Activated naive CD4-positive, alpha-beta T cell treated with anti-CD3 and anti-CD28 coated beads, Interleukin-2, amount 50 U/mL, for 72 hours (primary cell): ENCODE measurements at regions not wholly inside any gene's neighbourhood (a gene's known extent, or its start where the extent isn't known, plus 50 kb on each side); places are given as distances from the start of the nearest gene placed in this dataset.

Experiments used
- ATAC-seq, 2 donors: fragments of 150-1000 bp; cut with Tn5 transposase; 2 replicates each; pipeline ENCODE4 v1.10.0; 2021; ENCODE audit warnings: mild to moderate bottlenecking in 2 of 2, moderate library complexity in 2 of 2
- DNase-seq, 2 donors: peaks; one replicate each; pipeline ENCODE4 v3.0.0; 2021 to 2022; ENCODE audit warnings: low spot score in 2 of 2
- H3K27ac Mint-ChIP-seq, 2 donors: one replicate each; pipeline ENCODE4 v1.8.0; 2022; ENCODE audit warnings: mild to moderate bottlenecking in 2 of 2, mixed read lengths in 2 of 2
- H3K36me3 Mint-ChIP-seq, 2 donors: one replicate each; pipeline ENCODE4 v1.8.0; 2022; ENCODE audit warnings: mixed read lengths in 2 of 2
- H3K9me3 Mint-ChIP-seq, 2 donors: one replicate each; pipeline ENCODE4 v1.8.0; 2022; ENCODE audit warnings: mixed read lengths in 2 of 2

DNA sequence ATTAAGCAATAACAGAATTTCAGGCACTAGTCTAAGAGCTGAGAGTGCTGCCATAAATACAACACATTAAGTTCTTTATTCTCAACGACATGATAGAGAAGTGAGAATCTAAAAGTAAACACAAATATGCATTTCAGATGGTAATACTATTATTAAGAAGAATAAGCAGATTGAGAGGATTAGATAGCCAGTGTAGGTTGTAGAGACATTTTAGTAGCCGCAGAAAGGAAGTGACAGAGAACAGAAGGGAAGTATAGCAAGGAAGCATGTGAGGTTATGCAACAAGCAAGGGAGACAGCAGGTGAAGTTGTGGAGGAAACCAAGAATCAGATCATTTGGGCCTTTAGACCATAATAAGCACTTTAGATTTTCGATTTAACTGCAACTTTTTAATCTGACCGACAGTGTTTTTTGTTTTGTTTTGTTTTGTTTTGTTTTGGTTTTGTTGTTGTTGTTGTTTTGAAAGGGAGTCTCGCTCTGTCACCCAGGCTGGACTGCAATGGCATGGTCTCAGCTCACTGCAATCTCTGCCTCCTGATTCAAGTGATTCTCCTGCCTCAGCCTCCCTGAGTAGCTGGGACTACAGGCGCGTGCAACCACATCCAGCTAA lies 737.0 kb upstream of the ADGRB3 start:
- peaks cover 16 to 22% of the 10 kb centered on the region in 2 donors for H3K9me3 Mint-ChIP-seq
- H3K27ac Mint-ChIP-seq = no peak overlapping the region
- peaks cover 0 to 12% of the 10 kb centered on the region in 2 donors for H3K36me3 Mint-ChIP-seq
- no peak for DNase-seq
- no peak for ATAC-seq

DNA sequence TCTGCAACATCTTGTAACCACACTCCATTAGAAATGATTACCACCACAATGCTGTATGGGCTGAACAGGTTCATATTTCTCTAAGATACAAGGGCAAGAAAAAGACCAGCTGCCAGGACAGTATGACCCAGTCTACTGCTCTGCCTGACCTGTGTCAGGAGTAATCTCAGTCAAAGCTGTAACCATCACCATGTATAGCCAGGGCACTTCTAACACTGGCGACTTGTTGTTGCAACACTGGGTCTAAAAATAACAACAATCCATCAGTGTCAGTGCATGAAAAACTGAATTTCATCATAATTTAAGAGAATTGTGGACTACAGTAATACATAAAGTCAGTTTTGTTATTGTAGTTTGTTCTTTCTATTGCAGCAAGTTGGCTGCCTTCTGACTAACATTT lies 738.6 kb upstream of the ADGRB3 start:
- Mint-ChIP-seq H3K36me3 (no peaks in the 10 kb centered on the region), H3K9me3 (peaks cover 10 to 15% of the 10 kb centered on the region in 2 donors), H3K27ac (no peak overlapping the region)
- ATAC-seq (no peak), DNase-seq (no peak)

DNA sequence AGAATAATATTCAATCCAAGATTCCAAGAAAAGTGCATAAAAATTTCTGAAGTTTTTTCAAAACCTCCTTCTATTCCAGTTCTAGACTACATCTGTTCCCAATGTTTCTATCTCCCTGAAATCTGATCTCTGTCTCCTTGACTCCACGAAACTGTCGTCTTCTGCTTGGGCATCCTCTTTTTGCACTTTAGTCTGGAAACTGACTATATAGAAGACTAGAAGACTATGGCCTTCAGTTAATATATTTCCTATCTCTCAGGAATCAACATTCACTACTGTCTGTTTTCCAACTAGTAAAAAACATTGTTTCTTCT lies 745.4 kb upstream of the ADGRB3 start:
- DNase-seq (no peak), ATAC-seq (no peak)
- Mint-ChIP-seq H3K27ac (no peak overlapping the region), H3K9me3 (peaks cover 15 to 17% of the 10 kb centered on the region in 2 donors), H3K36me3 (peaks cover 0 to 10% of the 10 kb centered on the region in 2 donors)

DNA sequence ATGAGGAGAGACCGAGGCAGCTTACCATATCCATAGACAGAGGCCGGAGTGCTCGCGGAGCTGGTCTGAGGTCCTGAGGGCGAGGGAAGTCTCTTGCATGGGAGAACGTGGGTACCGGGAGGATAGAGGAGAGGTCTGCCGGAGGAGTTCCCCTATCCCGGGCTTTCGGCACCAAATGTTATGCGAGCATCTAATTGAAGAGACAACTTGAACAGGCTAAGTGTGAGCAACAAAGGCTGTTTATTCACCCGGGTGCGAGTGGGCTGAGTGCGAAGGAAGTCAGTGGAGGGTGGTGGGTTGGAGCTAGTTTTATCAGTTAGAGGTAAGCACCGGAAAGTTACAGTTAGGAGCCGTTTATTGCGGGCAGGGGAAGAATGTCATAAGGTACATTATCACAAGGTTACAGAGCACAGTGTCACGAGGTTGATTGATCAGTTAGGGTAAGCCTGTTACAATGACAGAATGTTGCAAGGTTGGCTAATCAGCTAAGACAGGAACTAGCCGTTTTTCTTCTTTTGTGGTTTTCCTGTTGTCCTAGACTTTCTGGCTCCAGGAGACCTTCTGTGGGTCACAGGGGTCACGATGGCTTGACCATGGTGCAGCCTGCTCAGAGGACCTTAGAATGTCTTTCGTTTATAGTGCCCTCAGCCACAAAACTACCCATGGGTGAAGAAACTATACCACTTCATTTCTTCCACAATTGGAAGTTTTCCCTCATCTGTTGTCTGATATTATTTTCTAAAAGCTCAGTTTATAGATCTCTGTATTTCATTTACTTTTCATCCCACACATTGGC lies 746.0 kb upstream of the ADGRB3 start:
- ATAC-seq (no peak), DNase-seq (no peak)
- H3K9me3 Mint-ChIP-seq = peaks cover 15 to 17% of the 10 kb centered on the region in 2 donors
- peaks cover 0 to 10% of the 10 kb centered on the region in 2 donors for H3K36me3 Mint-ChIP-seq
- H3K27ac Mint-ChIP-seq = no peak overlapping the region

DNA sequence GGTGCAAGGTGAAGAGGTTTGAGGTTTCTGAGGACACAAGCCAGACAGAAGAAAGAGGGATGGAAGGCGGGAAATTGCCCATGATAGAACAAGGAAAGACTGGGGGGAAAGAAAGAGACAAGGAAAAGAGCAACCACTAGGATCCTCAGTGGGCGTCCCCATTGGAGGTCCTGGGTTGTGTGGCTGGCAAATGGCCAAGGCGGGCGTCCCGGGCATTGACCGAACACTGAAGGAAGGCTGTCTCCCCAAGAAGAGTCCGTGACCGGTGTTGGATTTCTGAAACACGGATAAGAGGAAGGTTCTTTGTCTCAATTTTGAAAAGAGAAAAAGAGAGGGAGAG lies 746.6 kb upstream of the ADGRB3 start:
- ATAC-seq = no peak

DNA sequence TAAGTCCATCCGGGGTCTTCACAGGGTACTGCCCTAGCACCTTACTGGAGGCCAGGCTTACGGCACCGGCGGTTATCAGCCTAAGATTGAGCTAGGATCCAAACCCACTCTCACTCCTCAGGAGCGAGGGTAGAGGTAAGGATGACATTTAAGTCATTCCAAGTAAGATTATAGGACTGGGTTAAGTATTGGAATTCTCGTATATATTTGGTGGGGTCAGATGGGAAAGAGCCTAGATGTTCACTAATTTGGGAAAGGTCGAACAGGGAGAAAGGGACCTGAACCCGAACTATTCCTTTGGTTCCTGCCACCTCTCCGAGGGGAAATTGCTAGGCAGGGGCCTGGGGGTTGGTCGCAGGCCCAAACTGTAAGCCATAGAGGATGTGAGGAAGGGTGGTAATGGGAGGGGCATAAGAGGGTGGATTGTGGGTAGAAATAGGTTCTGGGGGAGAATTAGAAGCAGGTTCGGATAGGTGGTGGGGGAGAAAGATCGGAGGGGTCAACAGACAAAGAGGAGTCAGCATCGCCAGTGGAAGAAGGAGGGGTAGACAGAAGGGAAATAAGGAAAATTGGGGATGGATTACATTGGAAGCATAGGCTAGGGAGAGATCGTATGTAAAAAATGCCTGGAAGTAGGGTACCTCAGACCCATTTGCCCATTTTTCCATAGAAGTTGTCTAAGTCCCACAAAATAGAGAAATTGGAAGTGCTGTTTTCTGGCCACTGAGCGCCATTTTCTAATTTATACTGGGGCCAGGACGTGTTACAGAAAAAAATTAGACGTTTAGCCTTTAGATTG lies 747.1 kb upstream of the ADGRB3 start:
- DNase-seq (no peak), ATAC-seq (no peak)
- H3K27ac Mint-ChIP-seq = no peak overlapping the region
- peaks cover 15 to 17% of the 10 kb centered on the region in 2 donors for H3K9me3 Mint-ChIP-seq
- H3K36me3 Mint-ChIP-seq = peaks cover 0 to 10% of the 10 kb centered on the region in 2 donors

More for the DNA sequence above, 746.6 kb upstream of the ADGRB3 start:
- no peak overlapping the region for H3K27ac Mint-ChIP-seq
- H3K9me3 Mint-ChIP-seq = peaks cover 15 to 17% of the 10 kb centered on the region in 2 donors
- DNase-seq = no peak
- peaks cover 0 to 10% of the 10 kb centered on the region in 2 donors for H3K36me3 Mint-ChIP-seq

DNA sequence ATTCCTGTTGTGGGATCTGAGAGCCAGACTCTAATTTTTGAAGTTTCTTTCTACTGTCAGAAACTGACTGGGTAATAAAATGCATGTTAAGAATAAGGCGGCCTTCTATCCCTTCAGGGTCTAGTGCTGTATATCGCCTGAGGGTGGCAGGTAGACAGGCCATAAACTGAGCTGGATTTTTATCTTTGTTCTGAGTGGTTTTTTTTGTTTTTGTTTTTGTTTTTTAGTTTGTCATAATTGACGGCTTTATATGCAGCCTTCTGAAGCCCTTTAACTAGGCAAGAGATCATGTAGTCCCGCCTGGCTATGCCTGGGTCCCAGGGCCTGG lies 747.7 kb upstream of the ADGRB3 start:
- peaks cover 15 to 17% of the 10 kb centered on the region in 2 donors for H3K9me3 Mint-ChIP-seq
- ATAC-seq (no peak), DNase-seq (no peak)
- H3K36me3 Mint-ChIP-seq = peaks cover 0 to 10% of the 10 kb centered on the region in 2 donors
- H3K27ac Mint-ChIP-seq = no peak overlapping the region

DNA sequence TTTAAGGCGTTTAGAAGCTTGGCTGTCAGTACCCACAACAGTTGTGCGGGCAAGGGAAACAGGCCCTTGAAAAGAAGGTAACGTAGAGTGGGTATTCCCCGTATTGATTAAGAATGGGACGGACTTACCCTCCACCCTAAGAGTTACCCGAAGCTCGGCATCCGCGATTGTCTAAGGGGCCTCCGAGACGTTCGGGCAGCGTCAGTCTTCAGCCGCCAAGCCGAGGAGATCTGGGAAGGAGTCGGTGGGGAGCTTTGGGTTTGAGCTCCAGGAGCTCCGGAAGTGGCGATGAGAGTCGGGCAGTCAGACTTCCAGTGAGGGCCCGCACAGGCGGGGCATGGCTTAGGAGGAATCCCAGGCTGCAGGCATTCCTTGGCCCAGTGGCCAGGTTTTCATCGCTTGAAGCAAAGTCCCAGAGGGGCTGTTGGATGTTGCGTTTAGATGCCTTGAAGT lies 748.2 kb upstream of the ADGRB3 start:
- ATAC-seq = no peak
- H3K36me3 Mint-ChIP-seq = peaks cover 0 to 10% of the 10 kb centered on the region in 2 donors
- H3K27ac Mint-ChIP-seq = no peak overlapping the region
- DNase-seq = no peak
- peaks cover 15 to 17% of the 10 kb centered on the region in 2 donors for H3K9me3 Mint-ChIP-seq

DNA sequence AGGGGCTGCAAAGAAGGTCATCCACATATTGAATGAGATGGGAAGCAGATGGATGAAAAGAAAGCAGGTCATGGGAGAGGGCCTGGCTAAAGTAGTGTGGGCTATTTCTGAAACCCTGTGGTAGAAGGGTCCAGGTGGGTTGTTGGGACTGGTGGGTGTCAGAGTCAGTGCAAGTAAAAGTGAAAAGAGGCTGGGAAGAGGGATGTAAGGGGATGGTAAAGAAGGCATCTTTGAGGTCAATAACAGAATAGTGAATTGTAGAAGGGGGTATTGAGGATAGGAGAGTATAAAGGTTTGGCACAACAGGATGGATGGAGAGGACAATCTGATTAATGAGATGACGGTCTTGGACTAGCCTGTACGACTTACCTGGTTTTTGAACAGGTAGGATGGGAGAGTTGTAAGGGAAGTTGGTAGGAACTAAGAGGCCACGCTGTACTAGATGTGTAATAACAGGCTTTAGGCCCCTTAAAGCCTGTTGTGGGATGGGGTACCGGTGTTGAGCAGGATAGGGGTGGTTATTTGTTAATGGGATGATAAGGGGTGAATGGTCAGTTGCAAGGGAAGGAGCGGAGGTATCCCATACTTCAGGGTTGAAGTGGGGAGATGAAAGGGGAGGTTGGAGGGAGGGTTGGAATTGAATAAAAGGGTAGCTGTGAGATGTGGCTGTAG lies 748.9 kb upstream of the ADGRB3 start:
- Mint-ChIP-seq H3K9me3 (peaks cover 15 to 17% of the 10 kb centered on the region in 2 donors), H3K36me3 (peaks cover 0 to 10% of the 10 kb centered on the region in 2 donors), H3K27ac (no peak overlapping the region)
- DNase-seq (no peak), ATAC-seq (no peak)

DNA sequence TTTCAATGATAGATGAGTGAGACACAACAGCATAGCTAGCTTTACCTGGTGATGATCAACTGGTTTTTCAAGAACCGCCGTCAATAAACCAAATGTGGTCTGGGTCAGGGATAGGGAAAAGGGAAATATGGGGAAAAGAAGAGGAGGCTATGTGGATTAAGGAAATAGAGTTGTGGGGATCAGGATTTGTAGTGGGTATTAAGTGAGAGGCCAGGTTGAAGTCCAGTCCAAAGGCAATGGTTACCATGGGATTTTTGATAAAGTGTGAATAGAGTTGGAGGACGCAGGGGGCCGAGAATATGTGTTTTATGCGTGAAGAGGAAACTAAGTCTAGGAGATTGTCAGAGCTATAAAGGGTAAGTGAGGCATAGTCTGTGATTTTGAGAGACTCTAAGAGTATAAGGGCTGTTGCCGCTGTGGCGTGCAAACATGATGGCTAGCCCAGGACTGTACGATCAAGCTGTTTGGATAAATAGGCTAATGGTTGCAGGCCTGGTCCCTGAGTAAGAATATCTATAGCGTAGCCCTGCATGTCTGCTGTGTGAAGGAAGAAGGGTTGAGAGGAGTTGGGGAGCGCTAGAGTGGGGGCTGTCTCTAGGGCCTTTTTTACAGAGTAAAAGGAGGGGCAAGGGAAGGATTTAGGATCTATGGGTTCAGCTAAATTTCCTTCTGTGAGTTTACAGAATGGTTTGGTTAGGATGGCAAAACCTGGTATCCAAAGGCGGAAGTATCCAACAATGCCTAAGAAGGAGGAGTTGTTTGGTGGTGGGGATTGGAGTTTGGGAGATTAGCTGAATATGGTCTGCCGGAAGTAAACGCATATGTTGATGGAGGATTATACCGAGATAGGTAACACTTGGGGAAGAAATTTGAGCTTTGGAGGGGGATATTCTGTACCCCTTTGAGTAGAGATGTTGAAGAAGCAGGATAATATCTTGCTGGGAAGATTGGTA lies 749.7 kb upstream of the ADGRB3 start:
- ATAC-seq (no peak), DNase-seq (no peak)
- H3K9me3 Mint-ChIP-seq = peaks cover 15 to 17% of the 10 kb centered on the region in 2 donors
- H3K27ac Mint-ChIP-seq = no peak overlapping the region
- peaks cover 0 to 10% of the 10 kb centered on the region in 2 donors for H3K36me3 Mint-ChIP-seq

DNA sequence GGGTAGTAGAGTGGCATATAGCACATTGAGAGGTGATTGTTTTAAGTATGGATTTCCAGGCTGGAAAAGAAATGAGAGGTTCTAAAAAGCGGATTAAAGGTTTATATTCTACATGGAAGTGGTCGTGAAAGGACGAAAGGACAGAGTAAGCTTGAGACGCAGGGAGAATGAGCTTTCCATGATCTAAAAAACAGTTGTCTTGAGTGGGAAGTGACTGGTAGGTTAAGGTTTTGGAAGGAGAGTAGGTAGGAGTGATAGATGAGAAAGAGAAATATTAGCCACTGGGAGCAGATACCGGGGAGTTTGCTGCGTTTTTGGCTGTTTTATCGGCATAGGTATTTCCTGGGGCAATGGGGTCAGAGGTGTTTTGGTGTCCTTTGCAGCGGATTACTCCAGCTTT lies 750.6 kb upstream of the ADGRB3 start:
- no peak for DNase-seq
- Mint-ChIP-seq H3K9me3 (peaks cover 15 to 17% of the 10 kb centered on the region in 2 donors), H3K27ac (no peak overlapping the region), H3K36me3 (peaks cover 0 to 10% of the 10 kb centered on the region in 2 donors)
- ATAC-seq = no peak

DNA sequence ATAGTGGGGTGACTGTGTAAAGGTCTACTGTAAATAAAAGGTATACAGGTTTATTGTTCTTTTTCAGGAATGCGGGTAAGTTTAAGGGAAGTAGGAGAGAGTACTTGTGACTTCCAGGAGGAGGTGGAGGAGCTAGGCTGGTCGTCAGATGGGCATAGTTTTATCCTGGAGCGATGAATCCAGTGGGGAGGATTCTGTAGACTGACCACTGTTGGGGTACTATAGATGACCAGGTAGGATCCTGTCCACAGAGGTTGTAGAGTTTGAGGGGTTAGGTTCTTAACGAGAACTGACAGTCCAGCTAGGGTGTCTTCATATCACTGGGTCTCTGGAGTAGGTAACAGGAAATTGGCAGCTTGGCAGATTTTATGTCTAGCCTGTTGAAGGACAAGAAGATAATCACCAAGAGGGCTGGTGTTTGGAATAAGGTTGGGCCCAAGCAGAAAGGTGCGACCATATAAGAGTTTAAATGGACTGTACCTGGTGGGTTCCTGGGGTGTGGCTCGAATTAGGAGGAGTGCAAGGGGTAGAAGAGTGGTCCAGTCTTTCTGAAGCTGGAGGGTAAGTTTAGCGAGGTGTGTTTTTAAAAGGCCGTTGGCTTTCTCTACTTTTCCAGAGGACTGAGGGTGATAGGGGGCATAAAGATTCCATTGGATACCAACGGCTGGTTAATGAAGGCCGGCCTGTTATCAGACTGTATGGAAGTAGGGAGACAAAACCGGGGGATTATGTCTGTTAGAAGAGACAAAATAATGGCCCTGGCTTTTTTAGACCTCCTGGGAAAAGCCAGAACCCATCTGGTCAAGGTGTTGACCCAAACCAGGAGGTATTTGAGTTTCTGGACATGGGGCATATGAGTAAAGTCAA lies 751.3 kb upstream of the ADGRB3 start:
- peaks cover 0 to 10% of the 10 kb centered on the region in 2 donors for H3K36me3 Mint-ChIP-seq

DNA sequence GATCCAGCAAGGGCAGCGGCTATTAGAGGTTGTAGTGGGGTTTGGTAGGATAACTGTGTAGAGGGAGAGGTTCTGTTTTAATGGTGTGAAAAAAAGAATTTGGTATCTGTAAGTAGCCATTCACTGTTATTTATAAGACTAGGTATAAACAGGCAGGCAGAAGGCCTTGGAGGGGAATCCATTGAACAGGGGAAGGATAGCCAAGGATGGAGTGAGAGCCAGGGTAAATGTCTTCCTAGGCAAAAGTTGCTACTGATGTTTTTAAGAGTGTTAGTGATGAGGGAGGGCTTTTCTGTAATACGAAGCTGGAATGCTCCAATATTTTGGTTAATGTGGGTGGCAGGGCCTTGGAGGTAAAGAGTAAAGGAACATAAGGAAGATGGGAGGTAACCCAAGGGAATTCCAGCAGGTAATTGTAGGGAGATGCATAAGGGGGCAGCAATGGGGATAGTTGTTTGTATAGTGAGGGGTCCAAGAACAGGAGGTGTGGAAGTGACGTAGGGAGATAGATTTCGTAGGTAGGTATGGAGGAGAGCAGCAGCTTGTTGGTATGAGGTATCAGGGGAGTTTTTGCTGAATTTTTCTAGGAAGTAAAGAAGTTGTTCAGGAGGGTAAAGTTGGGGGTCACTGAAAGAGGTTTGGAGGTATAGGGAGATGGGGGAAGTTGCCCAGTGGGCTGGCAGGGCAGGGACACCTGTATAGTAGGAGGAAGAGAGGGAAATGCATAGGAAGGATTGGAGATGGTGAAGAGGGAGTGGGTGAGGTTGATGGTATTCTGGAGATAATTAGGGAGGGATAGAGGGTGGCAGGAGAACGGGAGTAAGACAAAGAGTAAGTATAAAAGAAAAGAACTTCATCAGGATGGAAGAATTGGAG lies 752.4 kb upstream of the ADGRB3 start:
- Mint-ChIP-seq H3K9me3 (peaks cover 2% of the 10 kb centered on the region in 2 donors), H3K36me3 (peaks cover 0 to 2% of the 10 kb centered on the region in 2 donors), H3K27ac (no peak overlapping the region)
- no peak for DNase-seq
- ATAC-seq = no peak

More for the DNA sequence above, 751.3 kb upstream of the ADGRB3 start:
- DNase-seq (no peak), ATAC-seq (no peak)
- Mint-ChIP-seq H3K9me3 (peaks cover 13% of the 10 kb centered on the region in 2 donors), H3K27ac (no peak overlapping the region)

DNA sequence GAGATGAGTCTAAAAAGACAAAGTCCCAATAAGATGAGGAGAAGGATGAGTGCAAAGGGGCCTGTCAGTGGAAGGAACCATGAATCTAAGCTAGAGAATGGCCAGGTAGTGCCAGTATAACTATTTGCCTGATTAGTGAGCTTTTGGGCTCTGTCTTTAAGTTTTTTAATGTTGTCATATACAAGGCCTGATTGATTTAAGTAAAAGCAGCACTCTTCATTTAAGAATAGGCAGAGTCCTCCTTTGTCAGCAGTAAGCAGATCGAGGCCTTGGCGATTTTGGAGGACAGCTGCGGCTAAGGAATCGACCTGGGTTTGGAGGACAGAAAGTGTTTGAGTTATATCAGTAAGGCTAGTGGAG lies 753.4 kb upstream of the ADGRB3 start:
- H3K36me3 Mint-ChIP-seq = no peaks in the 10 kb centered on the region
- no peak overlapping the region for H3K27ac Mint-ChIP-seq
- no peak for ATAC-seq
- no peak for DNase-seq
- H3K9me3 Mint-ChIP-seq = no peaks in the 10 kb centered on the region
